ENCODE measurements at regions not wholly inside any gene's neighbourhood (a gene's known extent, or its start where the extent isn't known, plus 50 kb on each side); places are given as distances from the start of the nearest gene placed in this dataset.

DNA sequence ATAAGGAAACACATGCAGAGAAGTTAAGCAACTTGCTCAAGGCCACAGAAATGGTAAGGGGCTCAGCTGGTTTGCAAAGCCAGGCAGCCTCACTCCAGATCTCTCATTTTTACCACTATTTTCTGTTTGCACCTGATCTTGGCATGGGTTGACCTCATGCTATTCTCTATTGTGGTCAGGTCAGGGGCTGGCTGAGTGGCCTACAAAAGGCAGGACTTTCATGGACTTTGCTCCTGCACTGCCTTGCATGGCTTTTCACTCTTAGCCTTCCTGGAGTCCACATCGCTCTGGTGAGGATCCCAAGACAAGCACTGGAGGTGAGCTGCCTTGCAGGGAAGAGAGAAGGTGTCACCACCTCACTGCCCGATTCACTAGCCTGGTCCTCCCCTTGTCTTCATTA lies 56.8 kb upstream of the CSF3R start:
- TF ChIP-seq, protein P1, sequence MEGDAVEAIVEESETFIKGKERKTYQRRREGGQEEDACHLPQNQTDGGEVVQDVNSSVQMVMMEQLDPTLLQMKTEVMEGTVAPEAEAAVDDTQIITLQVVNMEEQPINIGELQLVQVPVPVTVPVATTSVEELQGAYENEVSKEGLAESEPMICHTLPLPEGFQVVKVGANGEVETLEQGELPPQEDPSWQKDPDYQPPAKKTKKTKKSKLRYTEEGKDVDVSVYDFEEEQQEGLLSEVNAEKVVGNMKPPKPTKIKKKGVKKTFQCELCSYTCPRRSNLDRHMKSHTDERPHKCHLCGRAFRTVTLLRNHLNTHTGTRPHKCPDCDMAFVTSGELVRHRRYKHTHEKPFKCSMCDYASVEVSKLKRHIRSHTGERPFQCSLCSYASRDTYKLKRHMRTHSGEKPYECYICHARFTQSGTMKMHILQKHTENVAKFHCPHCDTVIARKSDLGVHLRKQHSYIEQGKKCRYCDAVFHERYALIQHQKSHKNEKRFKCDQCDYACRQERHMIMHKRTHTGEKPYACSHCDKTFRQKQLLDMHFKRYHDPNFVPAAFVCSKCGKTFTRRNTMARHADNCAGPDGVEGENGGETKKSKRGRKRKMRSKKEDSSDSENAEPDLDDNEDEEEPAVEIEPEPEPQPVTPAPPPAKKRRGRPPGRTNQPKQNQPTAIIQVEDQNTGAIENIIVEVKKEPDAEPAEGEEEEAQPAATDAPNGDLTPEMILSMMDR (IDR thresholded peaks at IDR 0.05), result no peak
- no peak for TF ChIP-seq POLR2A (IDR thresholded peaks at IDR 0.05)

All from esophagus squamous epithelium (tissue), 4 donors.